ENCODE measurements at regions not wholly inside any gene's neighbourhood (a gene's known extent, or its start where the extent isn't known, plus 50 kb on each side); places are given as distances from the start of the nearest gene placed in this dataset.

DNA sequence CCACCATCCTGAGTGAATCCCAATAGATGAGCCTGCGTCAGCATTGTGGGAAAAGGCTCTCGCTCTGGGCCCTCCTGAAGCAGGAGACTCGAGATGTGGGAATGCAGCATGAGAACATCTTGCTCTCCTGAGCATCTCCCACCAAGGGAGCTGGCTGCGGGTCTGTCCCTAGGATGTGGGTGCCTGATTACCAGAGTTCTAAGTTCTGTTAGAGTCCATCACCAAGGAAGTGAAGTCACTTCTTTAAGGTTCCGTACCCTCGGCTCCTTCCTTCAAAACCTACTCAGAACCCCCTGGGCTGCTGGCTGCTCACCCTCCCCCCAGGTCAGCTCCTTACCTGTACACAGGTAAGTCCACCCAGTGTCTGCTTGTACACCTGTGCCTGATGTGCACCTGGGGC, 100.5 kb upstream of the IGLL5 start:
- ChIA-PET POLR2A (no interaction called here), CTCF (interaction anchor here (1.0 to 3.1 kb wide), 7 partner anchors 11 to 301 kb away, joined by 3 to 14 read pairs (median 4); no protein-coding TSS in a partner anchor)
- DNase-seq (ENCODE audit: low read depth, low spot score) = no peak
- TF ChIP-seq, protein P1, sequence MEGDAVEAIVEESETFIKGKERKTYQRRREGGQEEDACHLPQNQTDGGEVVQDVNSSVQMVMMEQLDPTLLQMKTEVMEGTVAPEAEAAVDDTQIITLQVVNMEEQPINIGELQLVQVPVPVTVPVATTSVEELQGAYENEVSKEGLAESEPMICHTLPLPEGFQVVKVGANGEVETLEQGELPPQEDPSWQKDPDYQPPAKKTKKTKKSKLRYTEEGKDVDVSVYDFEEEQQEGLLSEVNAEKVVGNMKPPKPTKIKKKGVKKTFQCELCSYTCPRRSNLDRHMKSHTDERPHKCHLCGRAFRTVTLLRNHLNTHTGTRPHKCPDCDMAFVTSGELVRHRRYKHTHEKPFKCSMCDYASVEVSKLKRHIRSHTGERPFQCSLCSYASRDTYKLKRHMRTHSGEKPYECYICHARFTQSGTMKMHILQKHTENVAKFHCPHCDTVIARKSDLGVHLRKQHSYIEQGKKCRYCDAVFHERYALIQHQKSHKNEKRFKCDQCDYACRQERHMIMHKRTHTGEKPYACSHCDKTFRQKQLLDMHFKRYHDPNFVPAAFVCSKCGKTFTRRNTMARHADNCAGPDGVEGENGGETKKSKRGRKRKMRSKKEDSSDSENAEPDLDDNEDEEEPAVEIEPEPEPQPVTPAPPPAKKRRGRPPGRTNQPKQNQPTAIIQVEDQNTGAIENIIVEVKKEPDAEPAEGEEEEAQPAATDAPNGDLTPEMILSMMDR (IDR thresholded peaks at IDR 0.05; ENCODE audit: insufficient read depth, low read length, missing control alignments) = no peak
- H3K4me3 ChIP-seq (ENCODE audit: low read depth, low read length) = no peak overlapping the region

DNA sequence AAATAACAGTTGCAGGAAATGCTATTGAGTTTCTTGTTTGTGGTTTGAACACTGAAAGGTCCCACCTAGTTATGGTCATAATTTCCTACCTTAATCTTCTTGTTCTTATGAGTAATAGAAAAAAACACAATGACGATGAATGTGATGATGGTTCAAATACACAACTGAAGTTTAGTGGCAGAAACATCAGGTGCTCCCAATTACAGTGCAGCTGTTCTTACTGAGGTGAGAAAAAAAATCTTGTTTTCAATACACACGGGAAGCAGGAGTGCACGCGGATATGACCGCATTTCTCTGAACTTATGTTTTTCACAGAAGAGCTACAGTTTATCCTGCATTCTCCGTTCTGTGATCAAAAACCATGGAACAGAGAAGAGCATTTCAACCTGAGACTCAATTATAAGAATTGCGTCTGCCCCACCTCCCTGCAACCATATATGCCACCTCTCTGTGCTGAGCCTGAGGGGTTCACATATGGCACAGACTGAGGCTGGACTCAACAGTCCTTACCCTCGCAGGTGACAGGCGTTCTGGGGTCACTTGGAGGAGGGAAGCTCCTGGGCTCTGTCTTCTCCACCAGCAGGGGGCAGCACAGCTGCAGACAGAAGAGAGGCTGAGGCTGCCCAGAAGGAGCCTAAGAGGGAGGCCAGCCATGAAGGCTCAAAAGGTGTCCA, 99.7 kb upstream of the IGLL5 start:
- H3K4me3 ChIP-seq (ENCODE audit: low read depth, low read length) = no peak overlapping the region
- TF ChIP-seq, protein P1 (IDR thresholded peaks at IDR 0.05; ENCODE audit: insufficient read depth, low read length, missing control alignments) = peak; percentile 75
- ChIA-PET CTCF (interaction anchor here (0.7 to 3.2 kb wide), 9 partner anchors 11 to 735 kb away, joined by 3 to 14 read pairs (median 7); no protein-coding TSS in a partner anchor), POLR2A (no interaction called here)
- DNase-seq (ENCODE audit: low read depth, low spot score) = no peak

DNA sequence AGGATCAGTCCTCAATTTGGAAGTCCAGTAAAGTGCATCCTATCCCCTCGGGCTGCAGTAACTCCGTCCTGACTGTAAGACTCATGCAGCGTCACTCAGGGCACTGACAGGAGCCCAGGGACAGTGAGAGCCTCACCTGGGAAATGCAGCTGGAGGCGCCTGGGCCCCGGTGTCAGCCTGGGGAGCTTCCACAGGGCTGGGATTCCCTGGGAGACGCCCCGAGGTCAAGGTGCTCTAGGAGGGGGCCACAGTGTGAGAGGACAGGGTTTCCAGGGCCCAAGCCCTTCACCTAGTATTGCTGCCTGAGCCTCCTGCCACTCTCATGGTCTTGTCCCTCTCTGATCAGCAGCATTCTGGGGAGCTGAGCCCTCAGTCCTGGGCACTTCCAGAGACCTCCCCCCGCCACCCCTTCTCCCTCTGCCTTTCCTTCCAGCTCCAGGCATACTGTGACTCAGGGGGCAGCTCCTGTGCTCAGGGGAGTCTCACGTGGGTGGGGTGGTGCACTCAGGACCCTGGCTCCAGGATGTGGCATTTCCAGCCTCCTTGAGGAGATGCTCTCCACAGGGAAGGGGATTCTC, 99.1 kb upstream of the IGLL5 start:
- H3K4me3 ChIP-seq (ENCODE audit: low read depth, low read length) = no peak overlapping the region
- CTCF ChIA-PET = interaction anchor here (0.7 to 3.2 kb wide), 9 partner anchors 10 to 340 kb away, joined by 3 to 14 read pairs (median 7); no protein-coding TSS in a partner anchor
- POLR2A ChIA-PET = no interaction called here
- TF ChIP-seq, protein P1 (IDR thresholded peaks at IDR 0.05; ENCODE audit: insufficient read depth, low read length, missing control alignments) = no peak
- no peak for DNase-seq (ENCODE audit: low read depth, low spot score)

DNA sequence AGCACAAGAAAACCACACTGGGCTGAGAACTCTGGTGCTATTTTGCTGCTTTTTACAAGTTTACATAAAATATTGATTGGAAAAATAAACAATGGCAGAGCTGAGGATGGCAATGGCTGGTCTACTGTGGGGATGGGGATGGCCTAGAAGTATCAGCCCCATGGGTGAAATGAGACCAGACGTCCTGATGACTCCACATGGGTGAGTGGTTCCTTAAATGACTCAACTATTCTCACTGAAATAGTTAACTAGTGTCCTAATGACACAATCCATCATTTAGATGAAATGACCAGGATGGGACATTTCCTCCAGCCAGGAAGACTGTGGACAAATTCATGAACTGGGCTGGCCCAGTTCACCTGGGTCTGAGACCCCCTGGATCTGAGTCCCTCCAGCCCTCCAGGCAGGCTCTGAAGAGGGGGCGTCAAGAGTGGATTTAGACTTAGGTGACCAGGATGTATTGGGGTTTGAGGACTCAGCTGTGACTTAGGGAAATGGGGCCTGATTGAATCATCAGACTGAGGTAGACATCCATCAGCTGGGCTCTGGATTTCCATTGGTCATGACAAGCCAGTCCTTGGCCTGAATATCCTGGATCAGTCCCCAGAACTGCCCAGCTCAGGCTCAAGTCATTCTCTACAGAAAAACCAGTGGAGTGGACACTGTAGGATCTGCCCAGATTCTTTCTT, 98.2 kb upstream of the IGLL5 start:
- TF ChIP-seq, protein P1 (IDR thresholded peaks at IDR 0.05; ENCODE audit: insufficient read depth, low read length, missing control alignments) = no peak

DNA sequence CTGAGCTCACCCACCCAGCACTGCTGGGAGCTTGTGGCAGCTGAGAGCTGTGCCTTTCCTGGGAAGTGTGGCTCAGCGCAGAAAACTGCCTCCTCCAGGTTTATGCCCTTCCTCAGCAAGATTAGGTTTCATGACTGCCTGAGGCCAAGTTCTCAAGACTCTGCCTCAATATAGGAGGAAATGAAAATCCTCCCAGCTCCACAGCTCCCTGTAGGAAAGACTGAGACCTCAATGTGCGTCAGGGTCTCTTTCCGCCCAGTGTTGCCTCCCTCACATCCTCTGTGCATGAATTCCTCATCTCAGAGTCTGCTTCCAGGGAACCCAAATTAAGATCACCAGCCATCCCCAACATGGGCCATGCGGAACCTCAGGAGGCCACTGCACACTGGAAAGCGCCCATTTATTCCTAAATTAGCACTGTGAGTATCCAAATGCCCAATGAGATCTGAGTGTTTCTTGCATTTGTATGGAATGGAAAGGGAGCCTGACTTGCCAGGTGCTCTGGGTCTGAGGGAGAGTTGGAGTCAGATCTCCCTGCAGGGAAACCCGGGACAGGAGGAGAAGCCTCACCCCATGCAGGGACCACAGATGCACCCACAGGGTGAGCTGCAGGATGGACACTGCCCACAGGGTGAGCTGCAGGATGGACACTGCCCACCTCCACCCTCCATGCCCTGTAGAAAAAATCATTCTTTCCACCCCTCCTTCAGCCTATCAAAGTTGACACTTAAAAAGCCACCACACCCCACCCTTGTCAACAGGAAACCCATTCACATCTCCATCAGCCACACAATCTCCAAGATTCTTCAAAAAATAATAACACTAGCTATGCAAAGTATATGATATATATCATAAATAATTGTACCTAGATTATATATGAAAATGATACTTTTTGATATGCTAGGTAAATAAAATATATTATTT, 97.4 kb upstream of the IGLL5 start:
- DNase-seq (ENCODE audit: low read depth, low spot score) = no peak
- POLR2A ChIA-PET = no interaction called here
- CTCF ChIA-PET = interaction anchor here (2.3 to 3.2 kb wide), 4 partner anchors 20 to 168 kb away, joined by 8 to 14 read pairs (median 10); no protein-coding TSS in a partner anchor
- H3K4me3 ChIP-seq (ENCODE audit: low read depth, low read length) = no peak overlapping the region
- TF ChIP-seq, protein P1 (IDR thresholded peaks at IDR 0.05; ENCODE audit: insufficient read depth, low read length, missing control alignments) = no peak

More for the DNA sequence above, 98.2 kb upstream of the IGLL5 start:
- H3K4me3 ChIP-seq (ENCODE audit: low read depth, low read length) = no peak overlapping the region
- CTCF ChIA-PET = interaction anchor here (0.9 to 3.2 kb wide), 6 partner anchors 9 to 168 kb away, joined by 3 to 14 read pairs (median 10); no protein-coding TSS in a partner anchor
- POLR2A ChIA-PET = no interaction called here
- no peak for DNase-seq (ENCODE audit: low read depth, low spot score)

Measured in AG04449 (cell line).